ENCODE measurements at regions not wholly inside any gene's neighbourhood (a gene's known extent, or its start where the extent isn't known, plus 50 kb on each side); places are given as distances from the start of the nearest gene placed in this dataset.
"Not testable (repeated sequence)": the region's sequence is repeated elsewhere in the genome, so short reads cannot be mapped to it uniquely, and the experiment has no call there.

GRCh38 chr4:96458031-96458430 is 618.1 kb downstream of the PDHA2 start:
- CTCF ChIA-PET; H3K4me1 ChIP-seq (ENCODE audit: control insufficient read depth in 2 of 2, insufficient read depth in 2 of 2, low read length in 2 of 2); H3K27ac Mint-ChIP-seq; POLR2A ChIA-PET; H3K4me3 Mint-ChIP-seq; H3K27me3 ChIP-seq (ENCODE audit: control insufficient read depth in 2 of 2, insufficient read depth in 2 of 2, low read length in 2 of 2); H3K36me3 ChIP-seq (ENCODE audit: control insufficient read depth in 2 of 3, insufficient read depth in 3 of 3, low read length in 3 of 3); H3K9me3 ChIP-seq (ENCODE audit: control insufficient read depth in 2 of 3, low read length in 3 of 3); intact Hi-C loops (cut with micrococcal nuclease); DNase-seq; H3K27me3 Mint-ChIP-seq; ATAC-seq; H3K4me1 Mint-ChIP-seq; H3K27ac ChIP-seq (ENCODE audit: low read depth, low read length); H3K4me3 ChIP-seq (ENCODE audit: low read length); H3K36me3 Mint-ChIP-seq: not testable (repeated sequence)
- H3K9me3 Mint-ChIP-seq = peaks cover 0 to 13% (median 3%) of the 10 kb centered on the region in 11 donors

GRCh38 chr4:96459105-96459504 is 619.2 kb downstream of the PDHA2 start:
- Mint-ChIP-seq H3K36me3 (no peaks in the 10 kb centered on the region), H3K4me1 (no peaks in the 10 kb centered on the region), H3K27me3 (no peaks in the 10 kb centered on the region), H3K9me3 (peaks cover 0 to 20% (median 6%) of the 10 kb centered on the region in 11 donors), H3K4me3 (no peak overlapping the region), H3K27ac (no peak overlapping the region)
- ChIA-PET POLR2A (no interaction called here), CTCF (no interaction called here)
- no peak overlapping the region for H3K4me3 ChIP-seq (ENCODE audit: low read length)
- intact Hi-C loops (cut with micrococcal nuclease) = no loop called here
- ATAC-seq = no peak
- H3K27me3 ChIP-seq (ENCODE audit: control insufficient read depth in 2 of 2, insufficient read depth in 2 of 2, low read length in 2 of 2) = no peaks in the 10 kb centered on the region
- DNase-seq = no peak
- no peaks in the 10 kb centered on the region for H3K4me1 ChIP-seq (ENCODE audit: control insufficient read depth in 2 of 2, insufficient read depth in 2 of 2, low read length in 2 of 2)
- no peak overlapping the region for H3K27ac ChIP-seq (ENCODE audit: low read depth, low read length)
- no peaks in the 10 kb centered on the region for H3K9me3 ChIP-seq (ENCODE audit: control insufficient read depth in 2 of 3, low read length in 3 of 3)
- no peaks in the 10 kb centered on the region for H3K36me3 ChIP-seq (ENCODE audit: control insufficient read depth in 2 of 3, insufficient read depth in 3 of 3, low read length in 3 of 3)

GRCh38 chr4:96465834-96466233 is 625.9 kb downstream of the PDHA2 start:
- no peak for DNase-seq
- no peaks in the 10 kb centered on the region for H3K27me3 Mint-ChIP-seq
- no peak overlapping the region for H3K27ac Mint-ChIP-seq
- H3K4me1 Mint-ChIP-seq = peaks cover 0 to under 1% (median 0%) of the 10 kb centered on the region in 7 donors
- Histone ChIP-seq H3K27ac (ENCODE audit: low read depth, low read length) (no peak overlapping the region), H3K36me3 (ENCODE audit: control insufficient read depth in 2 of 3, insufficient read depth in 3 of 3, low read length in 3 of 3) (no peaks in the 10 kb centered on the region), H3K4me1 (ENCODE audit: control insufficient read depth in 2 of 2, insufficient read depth in 2 of 2, low read length in 2 of 2) (no peaks in the 10 kb centered on the region), H3K9me3 (ENCODE audit: control insufficient read depth in 2 of 3, low read length in 3 of 3) (no peaks in the 10 kb centered on the region), H3K4me3 (ENCODE audit: low read length) (no peak overlapping the region), H3K27me3 (ENCODE audit: control insufficient read depth in 2 of 2, insufficient read depth in 2 of 2, low read length in 2 of 2) (no peaks in the 10 kb centered on the region)
- intact Hi-C loops (cut with micrococcal nuclease) = no loop called here
- ChIA-PET CTCF (no interaction called here), POLR2A (no interaction called here)
- no peak overlapping the region for H3K4me3 Mint-ChIP-seq
- H3K9me3 Mint-ChIP-seq = peaks cover 4 to 20% (median 8%) of the 10 kb centered on the region in 11 donors
- ATAC-seq = no peak
- no peaks in the 10 kb centered on the region for H3K36me3 Mint-ChIP-seq

- intact Hi-C loops (cut with micrococcal nuclease) = no loop called here
- CTCF ChIA-PET = no interaction called here
- no peaks in the 10 kb centered on the region for H3K27me3 Mint-ChIP-seq
- no peak overlapping the region for H3K27ac Mint-ChIP-seq
- POLR2A ChIA-PET = no interaction called here
- Histone ChIP-seq H3K36me3 (ENCODE audit: control insufficient read depth in 2 of 3, insufficient read depth in 3 of 3, low read length in 3 of 3) (no peaks in the 10 kb centered on the region), H3K4me1 (ENCODE audit: control insufficient read depth in 2 of 2, insufficient read depth in 2 of 2, low read length in 2 of 2) (no peaks in the 10 kb centered on the region), H3K27ac (ENCODE audit: low read depth, low read length) (no peak overlapping the region), H3K4me3 (ENCODE audit: low read length) (no peak overlapping the region), H3K27me3 (ENCODE audit: control insufficient read depth in 2 of 2, insufficient read depth in 2 of 2, low read length in 2 of 2) (no peaks in the 10 kb centered on the region), H3K9me3 (ENCODE audit: control insufficient read depth in 2 of 3, low read length in 3 of 3) (no peaks in the 10 kb centered on the region)
- ATAC-seq (no peak), DNase-seq (no peak)
- no peak overlapping the region for H3K4me3 Mint-ChIP-seq
- peaks cover 0 to 13% (median 5%) of the 10 kb centered on the region in 11 donors for H3K9me3 Mint-ChIP-seq
- no peaks in the 10 kb centered on the region for H3K36me3 Mint-ChIP-seq
- H3K4me1 Mint-ChIP-seq = peaks cover 0 to 3% (median 0%) of the 10 kb centered on the region in 7 donors
Observed at GRCh38 chr4:96471956-96472867, 632.3 kb downstream of the PDHA2 start.

GRCh38 chr4:96473246-96473645 is 633.4 kb downstream of the PDHA2 start:
- Mint-ChIP-seq H3K27ac (no peak overlapping the region), H3K27me3 (no peaks in the 10 kb centered on the region), H3K9me3 (peaks cover 0 to 13% (median 6%) of the 10 kb centered on the region in 11 donors), H3K36me3 (no peaks in the 10 kb centered on the region), H3K4me3 (no peak overlapping the region), H3K4me1 (peaks cover 0 to 3% (median 0%) of the 10 kb centered on the region in 7 donors)
- no peak overlapping the region for H3K27ac ChIP-seq (ENCODE audit: low read depth, low read length)
- no peaks in the 10 kb centered on the region for H3K36me3 ChIP-seq (ENCODE audit: control insufficient read depth in 2 of 3, insufficient read depth in 3 of 3, low read length in 3 of 3)
- no peaks in the 10 kb centered on the region for H3K9me3 ChIP-seq (ENCODE audit: control insufficient read depth in 2 of 3, low read length in 3 of 3)
- ChIA-PET POLR2A (no interaction called here), CTCF (no interaction called here)
- intact Hi-C loops (cut with micrococcal nuclease) = no loop called here
- H3K4me1 ChIP-seq (ENCODE audit: control insufficient read depth in 2 of 2, insufficient read depth in 2 of 2, low read length in 2 of 2) = no peaks in the 10 kb centered on the region
- no peak for DNase-seq
- ATAC-seq = no peak
- H3K27me3 ChIP-seq (ENCODE audit: control insufficient read depth in 2 of 2, insufficient read depth in 2 of 2, low read length in 2 of 2) = no peaks in the 10 kb centered on the region
- no peak overlapping the region for H3K4me3 ChIP-seq (ENCODE audit: low read length)

GRCh38 chr4:96483308-96484030 is 643.6 kb downstream of the PDHA2 start:
- H3K9me3 ChIP-seq (ENCODE audit: control insufficient read depth in 2 of 3, low read length in 3 of 3) = no peaks in the 10 kb centered on the region
- ChIA-PET CTCF (no interaction called here), POLR2A (no interaction called here)
- H3K9me3 Mint-ChIP-seq = peaks cover 1 to 25% (median 11%) of the 10 kb centered on the region in 11 donors
- no peaks in the 10 kb centered on the region for H3K27me3 ChIP-seq (ENCODE audit: control insufficient read depth in 2 of 2, insufficient read depth in 2 of 2, low read length in 2 of 2)
- H3K4me1 Mint-ChIP-seq = no peaks in the 10 kb centered on the region
- intact Hi-C loops (cut with micrococcal nuclease) = no loop called here
- no peak overlapping the region for H3K4me3 Mint-ChIP-seq
- no peaks in the 10 kb centered on the region for H3K4me1 ChIP-seq (ENCODE audit: control insufficient read depth in 2 of 2, insufficient read depth in 2 of 2, low read length in 2 of 2)
- no peak overlapping the region for H3K4me3 ChIP-seq (ENCODE audit: low read length)
- H3K36me3 Mint-ChIP-seq = peaks cover 0 to 5% (median 0%) of the 10 kb centered on the region in 5 donors
- DNase-seq (no peak), ATAC-seq (no peak)
- H3K36me3 ChIP-seq (ENCODE audit: control insufficient read depth in 2 of 3, insufficient read depth in 3 of 3, low read length in 3 of 3) = no peaks in the 10 kb centered on the region
- no peaks in the 10 kb centered on the region for H3K27me3 Mint-ChIP-seq
- no peak overlapping the region for H3K27ac Mint-ChIP-seq
- no peak overlapping the region for H3K27ac ChIP-seq (ENCODE audit: low read depth, low read length)

Data from naive thymus-derived CD4-positive, alpha-beta T cell (primary cell).